H1 (cell line): ENCODE measurements at regions not wholly inside any gene's neighbourhood (a gene's known extent, or its start where the extent isn't known, plus 50 kb on each side); places are given as distances from the start of the nearest gene placed in this dataset.
A peak's percentile ranks its signal among the peaks of the same experiment; 100 is the strongest.

Experiments
- CTCF ChIA-PET: fragments of 300-600 bp; sonication (Branson Sonifier 250); formaldehyde crosslinking; loops from one replicate; lab custom pipeline; 2021; ENCODE audit not compliant: partially characterized antibody; lab: Charles Lee
- POLR2A ChIA-PET: fragments of 300-600 bp; sonication (Branson Sonifier 250); formaldehyde crosslinking; loops from one replicate; lab custom pipeline; 2021; ENCODE audit warnings: inconsistent platforms; ENCODE audit not compliant: partially characterized antibody; lab: Charles Lee
- DNase-seq, 2 experiments: peaks; one replicate each; pipeline versions ENCODE4 v3.0.0 to v3.0.0-alpha.2; 2010 to 2022; ENCODE audit warnings: low spot score in 2 of 2, low read depth in 1 of 2, mixed read lengths in 1 of 2
- FAIRE-seq: peaks from 2 replicates; lab custom pipeline; 2011; peaks lifted over from hg19 to GRCh38; lab: Jason Lieb, UNC
- H2AFZ ChIP-seq: 2 replicates; pipeline ENCODE4 v1.8.1; 2012; ENCODE audit warnings: low read length, inconsistent platforms
- H2AK5ac ChIP-seq: 2 replicates; pipeline ENCODE4 v1.6.1; 2013; ENCODE audit warnings: low read depth, low read length
- H2BK120ac ChIP-seq: replicated peaks from 2 replicates; pipeline ENCODE3; 2013; ENCODE audit warnings: low read depth, low read length, inconsistent platforms
- H2BK12ac ChIP-seq: 2 replicates; pipeline ENCODE4 v1.6.1; 2013; ENCODE audit warnings: low read depth, low read length
- H2BK15ac ChIP-seq: 2 replicates; pipeline ENCODE4 v1.6.1; 2013; ENCODE audit warnings: low read length
- H2BK20ac ChIP-seq: 2 replicates; pipeline ENCODE4 v1.6.1; 2013; ENCODE audit warnings: low read length
- H2BK5ac ChIP-seq: 2 replicates; pipeline ENCODE4 v1.6.1; 2013; ENCODE audit warnings: low read depth, low read length
- H3K14ac ChIP-seq: 2 replicates; pipeline ENCODE4 v1.6.1; 2013; ENCODE audit warnings: inconsistent platforms; ENCODE audit not compliant: insufficient read length
- H3K18ac ChIP-seq: 2 replicates; pipeline ENCODE4 v1.6.1; 2013; ENCODE audit warnings: low read length; ENCODE audit errors: extremely low read depth
- H3K23ac ChIP-seq: 2 replicates; pipeline ENCODE4 v1.6.1; 2013; ENCODE audit warnings: inconsistent platforms; ENCODE audit not compliant: insufficient read length
- H3K23me2 ChIP-seq: 2 replicates; pipeline ENCODE4 v1.6.1; 2013; ENCODE audit warnings: low read depth, low read length
- H3K27ac ChIP-seq: 2 replicates; pipeline ENCODE4 v1.6.1; 2011; ENCODE audit warnings: low read depth, low read length, inconsistent platforms
- H3K27me3 ChIP-seq, 4 experiments: replicated peaks in 1 of 4; 1 replicate in 1 of 4; 2 replicates in 3 of 4; pipeline versions ENCODE4 v1.6.1 to v1.8.1; 2011 to 2013; ENCODE audit warnings: low read length in 3 of 4, mild to moderate bottlenecking in 3 of 4, inconsistent platforms in 2 of 4, mixed read lengths in 2 of 4, moderate library complexity in 1 of 4; ENCODE audit not compliant: control insufficient read depth in 3 of 4, insufficient read depth in 3 of 4; ENCODE audit errors: extremely low read depth in 1 of 4
- H3K36me3 ChIP-seq, 4 experiments: 2 replicates each; pipeline versions ENCODE4 v1.6.1 to v1.8.1; 2011 to 2013; ENCODE audit warnings: mild to moderate bottlenecking in 4 of 4, low read length in 3 of 4, moderate library complexity in 2 of 4, control low read depth in 1 of 4, inconsistent platforms in 1 of 4; ENCODE audit not compliant: insufficient read depth in 4 of 4, control insufficient read depth in 2 of 4
- H3K4ac ChIP-seq: replicated peaks from 2 replicates; pipeline ENCODE3; 2013; ENCODE audit warnings: low read length, low read depth, mixed read lengths, inconsistent platforms; ENCODE audit not compliant: insufficient read length
- H3K4me1 ChIP-seq, 4 experiments: replicated peaks in 1 of 4; 1 replicate in 1 of 4; 2 replicates in 3 of 4; pipeline versions ENCODE4 v1.6.1 to v1.8.1; 2011 to 2013; ENCODE audit warnings: low read length in 3 of 4, inconsistent platforms in 2 of 4, mixed read lengths in 1 of 4; ENCODE audit not compliant: insufficient read depth in 4 of 4, control insufficient read depth in 3 of 4
- H3K4me2 ChIP-seq, 2 experiments: 2 replicates each; pipeline versions ENCODE4 v1.6.1 to v1.8.1; 2011 to 2013; ENCODE audit warnings: low read depth in 2 of 2, low read length in 2 of 2, control low read depth in 1 of 2, inconsistent platforms in 1 of 2, mild to moderate bottlenecking in 1 of 2; ENCODE audit not compliant: insufficient read depth in 1 of 2
- H3K4me3 ChIP-seq, 4 experiments: fragments of 200-600, 300-600 bp in 1 of 4; sonication (generic), shearing (Covaris generic), sonication (Bioruptor Twin) in 1 of 4; 2 replicates each; pipeline versions ENCODE4 v1.5.1 to v1.8.1; 2011 to 2016; ENCODE audit warnings: low read length in 4 of 4, low read depth in 3 of 4, control low read depth in 2 of 4, inconsistent platforms in 2 of 4, mild to moderate bottlenecking in 2 of 4, mixed read lengths in 1 of 4, moderate library complexity in 1 of 4; ENCODE audit not compliant: insufficient read depth in 2 of 4; ENCODE audit errors: extremely low read depth in 1 of 4
- H3K56ac ChIP-seq: replicated peaks from 2 replicates; pipeline ENCODE3; 2013; ENCODE audit warnings: low read depth, mild to moderate bottlenecking, mixed read lengths, low read length, inconsistent platforms; ENCODE audit not compliant: insufficient read length
- H3K79me1 ChIP-seq: 2 replicates; pipeline ENCODE4 v1.6.1; 2013; ENCODE audit warnings: low read depth, low read length, control low read depth
- H3K79me2 ChIP-seq, 2 experiments: 2 replicates each; pipeline versions ENCODE4 v1.6.1 to v1.8.1; 2012 to 2013; ENCODE audit warnings: low read length in 2 of 2, mild to moderate bottlenecking in 2 of 2, inconsistent platforms in 1 of 2; ENCODE audit not compliant: insufficient read depth in 2 of 2, control insufficient read depth in 1 of 2
- H3K9ac ChIP-seq, 4 experiments: replicated peaks in 1 of 4; 1 replicate in 1 of 4; 2 replicates in 3 of 4; pipeline versions ENCODE4 v1.6.1 to v1.8.1; 2011 to 2013; ENCODE audit warnings: low read depth in 3 of 4, low read length in 3 of 4, control low read depth in 2 of 4, mild to moderate bottlenecking in 2 of 4, moderate library complexity in 2 of 4, inconsistent platforms in 1 of 4; ENCODE audit errors: extremely low read depth in 1 of 4
- H3K9me3 ChIP-seq, 2 experiments: 2 replicates each; pipeline versions ENCODE4 v1.6.1 to v1.8.1; 2012 to 2013; ENCODE audit warnings: mild to moderate bottlenecking in 2 of 2, moderate library complexity in 2 of 2, control low read depth in 1 of 2, inconsistent platforms in 1 of 2, low read depth in 1 of 2, low read length in 1 of 2, mixed read lengths in 1 of 2; ENCODE audit not compliant: insufficient read depth in 2 of 2
- H4K20me1 ChIP-seq, 2 experiments: replicated peaks in 1 of 2; 2 replicates each; pipeline versions ENCODE3 to v1.8.1; 2011 to 2013; ENCODE audit warnings: inconsistent platforms in 2 of 2, low read length in 2 of 2, mild to moderate bottlenecking in 1 of 2; ENCODE audit not compliant: insufficient read depth in 2 of 2, control insufficient read depth in 1 of 2
- H4K5ac ChIP-seq: 2 replicates; pipeline ENCODE4 v1.6.1; 2013; ENCODE audit warnings: low read length, low read depth, mixed read lengths, inconsistent platforms; ENCODE audit not compliant: insufficient read length
- H4K8ac ChIP-seq: 2 replicates; pipeline ENCODE4 v1.8.0; 2013; ENCODE audit warnings: mild to moderate bottlenecking, moderate library complexity, low read length, inconsistent platforms; ENCODE audit not compliant: insufficient read depth; ENCODE audit errors: extremely low read depth
- H4K91ac ChIP-seq: replicated peaks from 2 replicates; pipeline ENCODE3; 2013; ENCODE audit warnings: low read length, mixed read lengths, inconsistent platforms; ENCODE audit not compliant: insufficient read length
- BRCA1 ChIP-seq: IDR thresholded peaks from 2 replicates; pipeline ENCODE4 v1.6.1; 2012; ENCODE audit warnings: low read depth, low read length, improper control_type of control experiment
- CREB1 ChIP-seq: IDR thresholded peaks from 2 replicates; pipeline ENCODE4 v1.6.1; 2012; ENCODE audit warnings: inconsistent platforms
- EP300 ChIP-seq, 2 experiments: IDR thresholded peaks; 1 replicate in 1 of 2; 2 replicates in 1 of 2; pipeline ENCODE4 v1.6.1; 2011 to 2012; ENCODE audit warnings: low read depth in 2 of 2, low read length in 2 of 2, mild to moderate bottlenecking in 2 of 2, borderline replicate concordance in 1 of 2, inconsistent platforms in 1 of 2, moderate library complexity in 1 of 2
- RAD21 ChIP-seq, 2 experiments: IDR thresholded peaks in 1 of 2; conservative IDR thresholded peaks in 1 of 2; 2 replicates each; pipeline ENCODE4 v1.6.1; 2011; ENCODE audit warnings: low read depth in 2 of 2, low read length in 2 of 2, improper control_type of control experiment in 1 of 2, inconsistent platforms in 1 of 2, mild to moderate bottlenecking in 1 of 2, moderate library complexity in 1 of 2
- WGBS, 2 experiments: shearing (Covaris generic) in 1 of 2; methylation state at CpG; one replicate each; pipeline versions ENCODE4 v1.1.6 to v1.1.7; 2013 to 2015; ENCODE audit warnings: low lambda C conversion rate in 2 of 2, mixed read lengths in 2 of 2, inconsistent platforms in 1 of 2, low coverage in 1 of 2, missing lambda C conversion rate in 1 of 2; ENCODE audit not compliant: insufficient replicate concordance in 2 of 2, insufficient coverage in 1 of 2, insufficient read length in 1 of 2; ENCODE audit errors: extremely low coverage in 1 of 2, missing lambda C conversion rate in 1 of 2; 5-methylcytosine and 5-hydroxymethylcytosine counted together

DNA sequence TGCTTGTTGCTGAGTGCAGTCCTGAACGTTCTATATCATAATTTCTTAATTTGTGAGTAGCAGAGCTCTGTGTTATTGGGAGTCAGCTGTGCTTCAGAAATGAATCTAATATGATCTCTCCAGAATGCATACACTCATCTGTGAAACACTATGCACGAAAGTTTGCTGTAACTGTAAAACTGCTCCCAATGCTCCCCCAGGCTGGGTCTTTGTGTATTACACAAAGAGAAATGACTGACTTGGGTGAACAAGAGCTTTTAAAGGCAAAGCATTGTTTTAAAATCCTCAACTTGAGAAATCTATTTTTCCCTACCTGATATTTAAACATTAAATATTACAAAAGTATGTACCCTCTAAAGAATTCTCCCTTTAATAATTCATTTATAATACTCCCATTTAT, 636.7 kb upstream of the KIF2B start:
- no peak for FAIRE-seq
- H3K4me3 ChIP-seq, result no peak overlapping the region
- TF ChIP-seq RAD21 (IDR thresholded peaks at IDR 0.05 in 1 of 2, conservative IDR thresholded peaks at IDR 0.05 in 1 of 2; ENCODE audit: low read depth in 2 of 2, low read length in 2 of 2), result peak; percentile 29 to 38; a peak in 3 of 4 replicates
- no peak for TF ChIP-seq EP300 (IDR thresholded peaks at IDR 0.05; ENCODE audit: borderline replicate concordance in 1 of 2, low read depth in 2 of 2, low read length in 2 of 2)
- no peak for TF ChIP-seq BRCA1
- no peak for TF ChIP-seq CREB1
- no peak overlapping the region for H2AK5ac ChIP-seq
- no peak overlapping the region for H2BK15ac ChIP-seq
- H3K9ac ChIP-seq, result no peak overlapping the region
- no peak overlapping the region for H2AFZ ChIP-seq
- no peak overlapping the region for H2BK5ac ChIP-seq
- no peaks in the 10 kb centered on the region for H3K23me2 ChIP-seq
- H2BK20ac ChIP-seq, result no peak overlapping the region
- no peaks in the 10 kb centered on the region for H4K20me1 ChIP-seq
- H4K91ac ChIP-seq, result no peak overlapping the region
- CTCF ChIA-PET, result interaction anchor here (0.7 to 2.8 kb wide), 7 partner anchors 10 to 337 kb away, joined by 3 to 10 read pairs (median 4); no protein-coding TSS in a partner anchor
- H3K9me3 ChIP-seq, result no peaks in the 10 kb centered on the region; a peak in 1 of 4 replicates
- H2BK120ac ChIP-seq, result no peak overlapping the region
- no peak overlapping the region for H4K5ac ChIP-seq
- no peaks in the 10 kb centered on the region for H3K79me2 ChIP-seq
- no peak overlapping the region for H3K4ac ChIP-seq
- no peak overlapping the region for H3K14ac ChIP-seq
- H2BK12ac ChIP-seq, result no peak overlapping the region
- no peaks in the 10 kb centered on the region for H3K36me3 ChIP-seq
- no peak for DNase-seq
- no peaks in the 10 kb centered on the region for H3K79me1 ChIP-seq
- no peak overlapping the region for H3K23ac ChIP-seq
- 83% methylated on average over 2 of the region's 2 CpGs; no CpG with 5 or more reads in 1 of the 2 experiments for WGBS, 2 experiments
- no peak overlapping the region for H3K27ac ChIP-seq
- no peak overlapping the region for H3K56ac ChIP-seq
- H3K27me3 ChIP-seq, result no peaks in the 10 kb centered on the region
- no peaks in the 10 kb centered on the region for H3K4me1 ChIP-seq
- H3K18ac ChIP-seq, result no peak overlapping the region
- H3K4me2 ChIP-seq, result no peak overlapping the region
- no peak overlapping the region for H4K8ac ChIP-seq
- POLR2A ChIA-PET, result no interaction called here
